Astrocyte of the spinal cord (primary cell): ENCODE measurements at regions not wholly inside any gene's neighbourhood (a gene's known extent, or its start where the extent isn't known, plus 50 kb on each side); places are given as distances from the start of the nearest gene placed in this dataset.
"Not testable (repeated sequence)": the region's sequence is repeated elsewhere in the genome, so short reads cannot be mapped to it uniquely, and the experiment has no call there.

ENCODE experiments used
- DNase-seq: peaks from one replicate; pipeline ENCODE4 v3.0.0; 2011; ENCODE audit warnings: low read depth, low spot score
- H3K4me3 ChIP-seq: 2 replicates; pipeline ENCODE4 v1.5.1; 2011; ENCODE audit warnings: low read depth, mild to moderate bottlenecking, low read length, moderate library complexity
- CTCF ChIP-seq: IDR thresholded peaks from 2 replicates; pipeline ENCODE4 v1.5.1; 2012; ENCODE audit warnings: low read depth, mild to moderate bottlenecking, low read length, inconsistent platforms
- in situ Hi-C: cut with HindIII; loops from 2 replicates; pipeline ENCODE4 v1.10.0; 2017; ENCODE audit warnings: low sequenced_read_pairs

GRCh38 chr3:39644176-39644575, 165.2 kb upstream of the MYRIP start:
- TF ChIP-seq CTCF, result no peak
- in situ Hi-C loops, result no loop called here
- DNase-seq, result peak; percentile 14
- no peak overlapping the region for H3K4me3 ChIP-seq

GRCh38 chr3:39651256-39651655, 158.2 kb upstream of the MYRIP start:
- H3K4me3 ChIP-seq, DNase-seq, in situ Hi-C loops: not testable (repeated sequence)

- in situ Hi-C loops, result no loop called here
- H3K4me3 ChIP-seq, result no peak overlapping the region
- DNase-seq, result no peak
- TF ChIP-seq CTCF, result no peak
Observed at GRCh38 chr3:39651993-39652739, 157.2 kb upstream of the MYRIP start.

- DNase-seq, in situ Hi-C loops, H3K4me3 ChIP-seq: not testable (repeated sequence)
Observed at GRCh38 chr3:39655718-39656117, 153.7 kb upstream of the MYRIP start.

DNA sequence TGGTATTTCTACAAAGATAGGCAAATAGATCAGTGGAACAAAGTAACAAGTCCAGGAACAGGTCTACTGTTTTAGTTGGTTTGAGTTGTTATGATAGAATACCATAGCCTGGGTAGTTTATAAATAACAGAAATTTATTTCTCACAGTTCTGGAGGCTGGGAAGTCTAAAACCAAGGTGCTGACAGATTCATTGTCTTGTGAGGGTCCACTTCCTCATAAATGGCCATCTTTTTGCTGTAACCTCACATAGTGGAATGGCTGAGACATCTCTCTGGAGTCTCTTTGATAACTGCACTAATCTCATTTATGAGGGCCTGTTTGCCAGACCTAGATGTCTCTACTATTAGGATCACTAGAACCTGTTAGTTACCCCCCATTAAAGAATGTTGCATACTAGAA, 152.3 kb upstream of the MYRIP start:
- no peak overlapping the region for H3K4me3 ChIP-seq
- TF ChIP-seq CTCF, result no peak
- in situ Hi-C loops, result no loop called here
- DNase-seq, result no peak

- no peak for TF ChIP-seq CTCF
- no peak for DNase-seq
- in situ Hi-C loops, result no loop called here
- H3K4me3 ChIP-seq, result no peak overlapping the region
Observed at GRCh38 chr3:39657775-39658174, 151.6 kb upstream of the MYRIP start.

DNA sequence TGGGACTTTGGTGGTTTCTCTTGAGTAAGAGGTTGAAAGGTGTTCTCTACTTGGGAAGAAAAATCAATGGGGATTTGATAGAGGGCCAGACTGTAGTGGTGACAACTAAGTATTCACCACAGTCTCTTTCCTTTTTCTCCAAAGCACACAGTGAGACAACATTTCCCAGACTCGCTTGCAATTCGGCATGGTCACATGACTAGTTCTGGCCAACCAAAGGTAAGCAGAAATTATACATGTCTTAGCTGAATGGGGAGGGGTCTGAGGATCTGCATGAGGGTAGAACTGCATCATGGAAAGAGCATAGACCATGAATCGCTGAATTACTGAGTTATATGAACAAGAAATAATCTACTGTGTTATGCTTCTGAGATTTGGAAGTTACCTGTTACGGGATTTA, 144.5 kb upstream of the MYRIP start:
- DNase-seq, result no peak
- H3K4me3 ChIP-seq, result no peak overlapping the region
- in situ Hi-C loops, result no loop called here
- no peak for TF ChIP-seq CTCF

DNA sequence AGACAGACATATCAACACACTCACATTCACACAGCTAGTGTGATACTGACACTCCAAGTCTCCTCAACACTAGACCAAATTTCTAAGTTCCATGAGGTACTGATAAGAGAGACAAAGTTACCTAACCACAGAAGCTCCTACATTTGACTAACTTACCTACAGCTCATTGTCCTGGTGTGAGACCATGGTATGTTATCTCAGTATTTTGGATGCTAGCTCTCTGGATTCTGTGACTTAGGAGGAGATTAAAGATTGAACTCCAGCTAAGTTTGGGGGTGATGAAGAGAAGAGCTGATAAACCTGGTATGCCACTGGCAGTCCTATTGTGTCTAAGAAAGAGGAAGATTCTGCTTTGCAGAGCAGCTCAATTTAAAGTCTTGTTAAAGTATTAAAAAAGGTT, 144.0 kb upstream of the MYRIP start:
- in situ Hi-C loops, result no loop called here
- DNase-seq, result no peak
- H3K4me3 ChIP-seq, result no peak overlapping the region
- no peak for TF ChIP-seq CTCF
